ENCODE measurements at regions not wholly inside any gene's neighbourhood (a gene's known extent, or its start where the extent isn't known, plus 50 kb on each side); places are given as distances from the start of the nearest gene placed in this dataset.
"Not testable (repeated sequence)": the region's sequence is repeated elsewhere in the genome, so short reads cannot be mapped to it uniquely, and the experiment has no call there.

DNA sequence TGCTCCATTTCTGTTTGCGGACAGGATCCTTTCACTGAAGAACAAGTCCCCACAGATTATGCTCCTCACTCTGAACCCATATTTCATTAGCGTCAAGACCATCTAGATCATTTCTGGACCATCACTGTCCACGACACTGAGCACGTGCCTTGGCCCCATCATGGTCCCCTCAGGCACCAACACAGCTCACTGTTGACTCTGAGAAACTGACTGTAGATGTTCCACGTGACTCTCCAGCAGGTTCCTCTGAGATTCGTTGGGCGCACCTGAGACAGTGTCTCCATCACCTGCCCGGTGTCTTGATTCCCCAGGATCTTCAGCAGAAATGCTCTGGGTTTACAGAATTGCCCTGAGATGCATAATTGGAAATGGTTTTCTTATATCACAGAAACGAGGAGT is 985.4 kb downstream of the TMEM121 start:
- TF ChIP-seq, protein P1, sequence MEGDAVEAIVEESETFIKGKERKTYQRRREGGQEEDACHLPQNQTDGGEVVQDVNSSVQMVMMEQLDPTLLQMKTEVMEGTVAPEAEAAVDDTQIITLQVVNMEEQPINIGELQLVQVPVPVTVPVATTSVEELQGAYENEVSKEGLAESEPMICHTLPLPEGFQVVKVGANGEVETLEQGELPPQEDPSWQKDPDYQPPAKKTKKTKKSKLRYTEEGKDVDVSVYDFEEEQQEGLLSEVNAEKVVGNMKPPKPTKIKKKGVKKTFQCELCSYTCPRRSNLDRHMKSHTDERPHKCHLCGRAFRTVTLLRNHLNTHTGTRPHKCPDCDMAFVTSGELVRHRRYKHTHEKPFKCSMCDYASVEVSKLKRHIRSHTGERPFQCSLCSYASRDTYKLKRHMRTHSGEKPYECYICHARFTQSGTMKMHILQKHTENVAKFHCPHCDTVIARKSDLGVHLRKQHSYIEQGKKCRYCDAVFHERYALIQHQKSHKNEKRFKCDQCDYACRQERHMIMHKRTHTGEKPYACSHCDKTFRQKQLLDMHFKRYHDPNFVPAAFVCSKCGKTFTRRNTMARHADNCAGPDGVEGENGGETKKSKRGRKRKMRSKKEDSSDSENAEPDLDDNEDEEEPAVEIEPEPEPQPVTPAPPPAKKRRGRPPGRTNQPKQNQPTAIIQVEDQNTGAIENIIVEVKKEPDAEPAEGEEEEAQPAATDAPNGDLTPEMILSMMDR (IDR thresholded peaks at IDR 0.05; ENCODE audit: low read depth, low read length) = no peak
- Histone ChIP-seq H3K27me3 (no peaks in the 10 kb centered on the region), H3K4me1 (ENCODE audit: low read depth) (no peaks in the 10 kb centered on the region), H3K27ac (no peak overlapping the region), H3K9me3 (ENCODE audit: low read depth) (no peaks in the 10 kb centered on the region), H3K4me3 (no peak overlapping the region), H3K36me3 (no peaks in the 10 kb centered on the region)
- DNase-seq (ENCODE audit: low read depth in 1 of 2, low spot score in 1 of 2) = no peak

DNA sequence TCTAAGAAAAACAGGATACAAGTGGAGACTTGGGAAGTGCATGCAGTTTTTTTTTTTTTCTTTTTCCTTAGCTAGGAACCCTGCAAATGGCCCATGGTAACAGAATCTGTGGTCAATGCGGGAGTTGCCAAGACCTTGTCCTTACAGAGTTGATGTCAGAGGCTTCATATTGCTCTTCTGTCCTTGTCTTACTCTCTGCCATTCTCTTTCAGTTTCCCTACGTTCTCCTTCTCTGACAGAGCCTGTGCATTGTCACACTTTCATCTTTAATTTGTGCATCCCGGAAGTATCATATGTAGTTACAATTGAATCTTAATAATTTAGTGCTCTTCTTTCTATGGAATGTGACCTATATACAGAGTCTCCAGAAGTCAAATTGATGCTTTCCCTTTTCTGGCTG is 986.9 kb downstream of the TMEM121 start:
- no peaks in the 10 kb centered on the region for H3K9me3 ChIP-seq (ENCODE audit: low read depth)
- H3K36me3 ChIP-seq = no peaks in the 10 kb centered on the region
- no peak for DNase-seq (ENCODE audit: low read depth in 1 of 2, low spot score in 1 of 2)
- H3K4me1 ChIP-seq (ENCODE audit: low read depth) = no peaks in the 10 kb centered on the region
- TF ChIP-seq, protein P1 (IDR thresholded peaks at IDR 0.05; ENCODE audit: low read depth, low read length) = no peak
- H3K27me3 ChIP-seq = no peaks in the 10 kb centered on the region
- H3K4me3 ChIP-seq = no peak overlapping the region
- no peak overlapping the region for H3K27ac ChIP-seq

DNA sequence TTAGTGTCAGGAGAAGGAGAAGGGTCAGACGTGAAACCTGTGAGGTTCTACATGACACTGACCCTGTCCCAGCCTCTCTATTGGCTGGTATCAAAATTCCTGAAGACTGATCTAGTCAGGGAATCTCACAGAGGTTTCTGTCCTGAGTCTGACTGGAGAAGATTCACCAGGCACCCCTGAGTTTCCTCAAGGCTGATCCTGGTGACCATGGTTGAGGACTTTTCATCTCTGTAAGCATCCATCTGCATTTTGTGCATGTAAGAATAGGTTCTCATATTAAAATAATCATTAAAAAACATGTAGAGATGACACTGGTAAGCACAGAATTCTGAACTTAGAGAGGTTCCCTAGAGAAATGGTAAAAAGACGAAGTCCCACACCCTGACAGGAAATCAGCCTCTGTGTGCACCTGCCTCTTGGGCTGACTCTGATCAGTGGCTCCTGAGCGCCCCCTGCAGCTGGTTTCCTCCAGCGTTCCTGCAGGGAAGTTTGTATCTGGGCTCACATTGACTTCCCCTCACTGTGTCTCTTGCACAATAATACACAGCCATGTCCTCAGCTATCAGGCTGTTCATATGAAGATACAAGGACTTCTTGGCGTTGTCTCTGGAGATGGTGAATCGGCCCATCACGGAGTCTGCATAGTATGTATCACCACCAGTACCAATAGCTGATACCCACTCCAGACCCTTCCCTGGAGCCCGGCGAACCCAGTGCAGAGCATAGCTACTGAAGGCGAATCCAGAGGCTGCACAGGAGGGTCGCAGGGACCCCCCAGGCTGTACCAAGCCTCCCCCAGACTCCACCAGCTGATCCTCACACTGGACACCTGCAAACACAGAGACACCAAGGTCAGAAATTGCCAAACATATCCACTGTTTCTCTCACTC is 991.9 kb downstream of the TMEM121 start:
- Histone ChIP-seq H3K4me1 (ENCODE audit: low read depth) (no peaks in the 10 kb centered on the region), H3K36me3 (no peaks in the 10 kb centered on the region), H3K27me3 (no peaks in the 10 kb centered on the region), H3K9me3 (ENCODE audit: low read depth) (no peaks in the 10 kb centered on the region), H3K4me3 (no peak overlapping the region), H3K27ac (no peak overlapping the region)
- TF ChIP-seq, protein P1 (IDR thresholded peaks at IDR 0.05; ENCODE audit: low read depth, low read length) = no peak
- DNase-seq (ENCODE audit: low read depth in 1 of 2, low spot score in 1 of 2) = no peak

DNA sequence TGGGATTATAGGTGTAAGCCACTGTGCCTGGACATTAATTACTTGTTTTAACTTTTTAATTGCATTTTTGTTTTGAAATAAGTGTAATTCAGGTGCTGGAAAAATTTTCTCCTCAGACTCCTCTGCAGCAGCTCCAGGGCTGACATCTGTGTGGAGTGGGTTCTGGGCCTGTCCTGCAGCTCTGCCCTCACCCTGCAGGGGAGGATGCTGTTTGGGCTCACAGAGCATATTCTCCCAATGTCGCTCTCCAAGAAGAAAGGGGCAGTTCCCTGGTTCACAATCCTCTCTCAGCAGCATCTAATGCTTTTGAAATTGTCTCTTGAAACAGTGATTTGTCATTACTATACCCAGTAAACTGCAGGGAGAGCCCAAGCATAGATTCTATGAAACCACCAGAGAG is 995.7 kb downstream of the TMEM121 start:
- not testable (repeated sequence) for H3K36me3 ChIP-seq; H3K27me3 ChIP-seq; H3K4me1 ChIP-seq (ENCODE audit: low read depth); H3K27ac ChIP-seq; H3K4me3 ChIP-seq; DNase-seq (ENCODE audit: low read depth in 1 of 2, low spot score in 1 of 2); H3K9me3 ChIP-seq (ENCODE audit: low read depth)

DNA sequence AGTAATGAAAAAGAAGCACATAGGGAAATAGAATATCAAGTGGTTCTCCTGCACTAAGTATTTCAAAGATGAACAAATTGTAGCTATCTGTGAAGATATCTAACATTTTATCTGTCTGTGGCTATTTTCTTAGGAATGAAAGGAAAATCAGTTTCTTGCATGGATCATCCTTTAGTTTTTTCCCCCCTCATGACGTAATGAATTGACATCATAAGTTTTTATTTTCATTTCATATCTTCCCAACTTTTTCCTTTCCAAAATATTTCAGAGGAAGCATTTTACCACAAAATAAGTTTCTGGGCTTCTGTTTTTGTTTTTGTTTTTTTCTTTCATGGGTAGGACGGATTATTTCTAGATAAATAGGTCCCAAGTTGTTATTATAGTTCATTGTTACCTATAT is 996.6 kb downstream of the TMEM121 start:
- Histone ChIP-seq H3K4me3 (no peak overlapping the region), H3K27me3 (no peaks in the 10 kb centered on the region), H3K9me3 (ENCODE audit: low read depth) (no peaks in the 10 kb centered on the region), H3K36me3 (no peaks in the 10 kb centered on the region), H3K27ac (no peak overlapping the region), H3K4me1 (ENCODE audit: low read depth) (no peaks in the 10 kb centered on the region)
- TF ChIP-seq, protein P1 (IDR thresholded peaks at IDR 0.05; ENCODE audit: low read depth, low read length) = no peak
- DNase-seq (ENCODE audit: low read depth in 1 of 2, low spot score in 1 of 2) = no peak

DNA sequence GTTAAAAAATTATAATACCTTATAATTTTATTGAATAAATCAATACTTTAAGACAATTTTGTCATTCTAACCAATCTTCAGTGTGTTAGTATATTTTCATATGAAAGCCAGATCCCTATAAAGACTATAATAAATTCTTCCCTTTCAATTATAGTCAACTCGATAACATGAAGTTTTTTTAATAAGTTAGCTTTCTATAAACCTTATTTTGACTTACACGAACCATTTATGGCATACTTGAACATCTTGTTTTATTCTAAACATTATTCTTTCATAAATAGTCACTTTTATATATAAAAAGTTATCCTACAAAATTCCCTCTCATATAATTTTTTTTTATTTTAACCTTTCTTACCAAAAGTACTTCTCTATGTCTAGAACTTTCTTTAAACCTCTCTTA is 1002.3 kb downstream of the TMEM121 start:
- H3K9me3 ChIP-seq (ENCODE audit: low read depth) = no peaks in the 10 kb centered on the region

More for the DNA sequence above, 1002.3 kb downstream of the TMEM121 start:
- TF ChIP-seq, protein P1 (IDR thresholded peaks at IDR 0.05; ENCODE audit: low read depth, low read length) = no peak
- Histone ChIP-seq H3K27ac (no peak overlapping the region), H3K27me3 (no peaks in the 10 kb centered on the region), H3K4me1 (ENCODE audit: low read depth) (no peaks in the 10 kb centered on the region), H3K36me3 (no peaks in the 10 kb centered on the region), H3K4me3 (no peak overlapping the region)
- no peak for DNase-seq (ENCODE audit: low read depth in 1 of 2, low spot score in 1 of 2)
